Mesenchymal stem cell (in vitro differentiated cells and primary cell): ENCODE measurements at regions not wholly inside any gene's neighbourhood (a gene's known extent, or its start where the extent isn't known, plus 50 kb on each side); places are given as distances from the start of the nearest gene placed in this dataset.

Source experiments
- DNase-seq: peaks from one replicate; pipeline ENCODE4 v3.0.0-alpha.2; 2013
- H2AFZ ChIP-seq: one replicate; pipeline ENCODE4 v1.6.1; 2013; ENCODE audit warnings: low read depth, mild to moderate bottlenecking, control low read depth, inconsistent platforms, low read length, moderate library complexity
- H2AK5ac ChIP-seq: 2 replicates; pipeline ENCODE4 v1.6.1; 2013; ENCODE audit warnings: low read length, moderate library complexity, mild to moderate bottlenecking, inconsistent platforms; ENCODE audit not compliant: severe bottlenecking
- H2BK120ac ChIP-seq: one replicate; pipeline ENCODE4 v1.6.1; 2013; ENCODE audit warnings: low read depth, mild to moderate bottlenecking, inconsistent platforms, low read length, moderate library complexity
- H2BK12ac ChIP-seq, 2 experiments: one replicate each; pipeline ENCODE4 v1.6.1; 2013; ENCODE audit warnings: inconsistent platforms in 2 of 2, low read length in 2 of 2, mild to moderate bottlenecking in 2 of 2, moderate library complexity in 2 of 2, control low read depth in 1 of 2
- H2BK15ac ChIP-seq: one replicate; pipeline ENCODE4 v1.6.1; 2013; ENCODE audit warnings: mild to moderate bottlenecking, low read depth, inconsistent platforms; ENCODE audit not compliant: poor library complexity, severe bottlenecking
- H2BK5ac ChIP-seq: 2 replicates; pipeline ENCODE4 v1.6.1; 2013; ENCODE audit warnings: low read depth, mild to moderate bottlenecking, low read length, control low read depth, inconsistent platforms; ENCODE audit not compliant: poor library complexity, severe bottlenecking
- H3K14ac ChIP-seq, 2 experiments: one replicate each; pipeline ENCODE4 v1.6.1; 2013; ENCODE audit warnings: inconsistent platforms in 2 of 2, low read length in 2 of 2, control low read depth in 1 of 2, mild to moderate bottlenecking in 1 of 2, moderate library complexity in 1 of 2
- H3K18ac ChIP-seq, 2 experiments: one replicate each; pipeline ENCODE4 v1.6.1; 2013; ENCODE audit warnings: inconsistent platforms in 2 of 2, low read length in 2 of 2, control low read depth in 1 of 2, low read depth in 1 of 2, mild to moderate bottlenecking in 1 of 2
- H3K23ac ChIP-seq, 2 experiments: one replicate each; pipeline ENCODE4 v1.6.1; 2013; ENCODE audit warnings: inconsistent platforms in 2 of 2, low read length in 2 of 2, mild to moderate bottlenecking in 2 of 2, moderate library complexity in 2 of 2, control low read depth in 1 of 2
- H3K27ac ChIP-seq: 2 replicates; pipeline ENCODE4 v1.5.1; 2013; ENCODE audit warnings: mild to moderate bottlenecking, moderate library complexity, low read length, control low read depth, inconsistent platforms; ENCODE audit not compliant: poor library complexity, severe bottlenecking
- H3K27me3 ChIP-seq, 2 experiments: 2 replicates each; pipeline versions ENCODE4 v1.6.1 to v1.7.0; 2013; ENCODE audit warnings: low read length in 2 of 2, mild to moderate bottlenecking in 2 of 2, moderate library complexity in 2 of 2, control low read depth in 1 of 2, inconsistent platforms in 1 of 2; ENCODE audit not compliant: control insufficient read depth in 1 of 2, insufficient read depth in 1 of 2
- H3K36me3 ChIP-seq, 2 experiments: 2 replicates each; pipeline versions ENCODE4 v1.6.1 to v1.7.0; 2013; ENCODE audit warnings: low read length in 2 of 2, control low read depth in 1 of 2, inconsistent platforms in 1 of 2, low read depth in 1 of 2, mild to moderate bottlenecking in 1 of 2; ENCODE audit not compliant: insufficient read depth in 2 of 2, control insufficient read depth in 1 of 2
- H3K4ac ChIP-seq, 2 experiments: one replicate each; pipeline ENCODE4 v1.6.1; 2013; ENCODE audit warnings: inconsistent platforms in 2 of 2, low read length in 2 of 2, mild to moderate bottlenecking in 2 of 2, moderate library complexity in 2 of 2, control low read depth in 1 of 2, low read depth in 1 of 2
- H3K4me1 ChIP-seq: 2 replicates; pipeline ENCODE4 v1.6.1; 2013; ENCODE audit warnings: low read depth, low read length, control low read depth; ENCODE audit not compliant: control insufficient read depth, insufficient read depth
- H3K4me2 ChIP-seq: 2 replicates; pipeline ENCODE4 v1.6.1; 2013; ENCODE audit warnings: low read length, mild to moderate bottlenecking, inconsistent platforms; ENCODE audit not compliant: poor library complexity, severe bottlenecking
- H3K4me3 ChIP-seq, 2 experiments: 2 replicates each; pipeline versions ENCODE4 v1.5.1 to v1.7.0; 2013; ENCODE audit warnings: low read length in 2 of 2, mild to moderate bottlenecking in 2 of 2, control low read depth in 1 of 2, low read depth in 1 of 2; ENCODE audit not compliant: insufficient read depth in 1 of 2
- H3K79me1 ChIP-seq: replicated peaks from 2 replicates; pipeline ENCODE4 v1.6.1; 2013; ENCODE audit warnings: mild to moderate bottlenecking, control low read depth, low read length, inconsistent platforms; ENCODE audit not compliant: poor library complexity, severe bottlenecking
- H3K9ac ChIP-seq: 2 replicates; pipeline ENCODE4 v1.7.0; 2013; ENCODE audit warnings: mild to moderate bottlenecking, low read length, moderate library complexity
- H3K9me3 ChIP-seq: 2 replicates; pipeline ENCODE4 v1.7.0; 2013; ENCODE audit warnings: mild to moderate bottlenecking, low read length; ENCODE audit not compliant: control insufficient read depth
- H4K8ac ChIP-seq: one replicate; pipeline ENCODE4 v1.6.1; 2013; ENCODE audit warnings: inconsistent platforms, mild to moderate bottlenecking, low read length, moderate library complexity
- H4K91ac ChIP-seq: one replicate; pipeline ENCODE4 v1.6.1; 2013; ENCODE audit warnings: mild to moderate bottlenecking, low read length, inconsistent platforms
- WGBS: methylation state at CpG from one replicate; pipeline ENCODE4 v1.1.7; 2013; ENCODE audit warnings: mixed read lengths; 5-methylcytosine and 5-hydroxymethylcytosine counted together

- no peak overlapping the region for H4K91ac ChIP-seq
Measured at GRCh38 chr7:33760834-33761233, 144.5 kb upstream of the BMPER start.

GRCh38 chr7:33761449-33762080, 143.8 kb upstream of the BMPER start:
- Histone ChIP-seq H3K14ac (no peak overlapping the region), H3K18ac (peak overlapping the region; percentile 67 to 71), H2AK5ac (no peak overlapping the region), H3K36me3 (no peaks in the 10 kb centered on the region), H3K23ac (no peak overlapping the region), H2AFZ (no peak overlapping the region), H4K91ac (no peak overlapping the region), H2BK12ac (peak overlapping the region in 1 of 2 experiments; percentile 4), H3K4me3 (no peak overlapping the region), H2BK120ac (no peak overlapping the region), H2BK5ac (no peak overlapping the region), H4K8ac (no peak overlapping the region), H2BK15ac (no peak overlapping the region), H3K79me1 (no peaks in the 10 kb centered on the region), H3K4me1 (no peaks in the 10 kb centered on the region), H3K27ac (no peak overlapping the region), H3K27me3 (no peaks in the 10 kb centered on the region), H3K9me3 (no peaks in the 10 kb centered on the region), H3K4me2 (no peak overlapping the region), H3K4ac (no peak overlapping the region), H3K9ac (peak overlapping the region; percentile 35)
- peak; percentile 79 for DNase-seq
- WGBS: 38% methylated on average over 7 of the region's 7 CpGs

More at GRCh38 chr7:33760834-33761233, 144.5 kb upstream of the BMPER start:
- H3K23ac ChIP-seq: no peak overlapping the region
- no peaks in the 10 kb centered on the region for H3K36me3 ChIP-seq
- H2BK15ac ChIP-seq: no peak overlapping the region
- H3K4me2 ChIP-seq: no peak overlapping the region
- H3K27me3 ChIP-seq: no peaks in the 10 kb centered on the region
- H3K4me3 ChIP-seq: no peak overlapping the region
- H2BK120ac ChIP-seq: no peak overlapping the region
- H3K14ac ChIP-seq: no peak overlapping the region
- H3K9ac ChIP-seq: peak overlapping the region; percentile 35
- H4K8ac ChIP-seq: no peak overlapping the region
- no peak overlapping the region for H3K18ac ChIP-seq
- H2AK5ac ChIP-seq: no peak overlapping the region
- WGBS: 59% methylated on average over 2 of the region's 3 CpGs
- H2AFZ ChIP-seq: no peak overlapping the region
- H2BK12ac ChIP-seq: peak overlapping the region in 1 of 2 experiments; percentile 10
- no peaks in the 10 kb centered on the region for H3K79me1 ChIP-seq
- H3K4me1 ChIP-seq: no peaks in the 10 kb centered on the region
- H2BK5ac ChIP-seq: no peak overlapping the region
- H3K27ac ChIP-seq: no peak overlapping the region
- H3K9me3 ChIP-seq: no peaks in the 10 kb centered on the region
- no peak for DNase-seq
- H3K4ac ChIP-seq: no peak overlapping the region

GRCh38 chr7:33762151-33762910, 143.0 kb upstream of the BMPER start:
- Histone ChIP-seq H4K8ac (no peak overlapping the region), H3K4ac (no peak overlapping the region), H2BK12ac (no peak overlapping the region), H3K27ac (no peak overlapping the region), H3K18ac (no peak overlapping the region), H3K79me1 (no peaks in the 10 kb centered on the region), H2BK5ac (no peak overlapping the region), H2AFZ (no peak overlapping the region), H3K27me3 (no peaks in the 10 kb centered on the region), H3K4me3 (no peak overlapping the region), H3K36me3 (no peaks in the 10 kb centered on the region), H3K9ac (no peak overlapping the region), H2BK15ac (no peak overlapping the region), H4K91ac (no peak overlapping the region), H3K4me2 (no peak overlapping the region), H3K4me1 (no peaks in the 10 kb centered on the region), H3K23ac (no peak overlapping the region), H3K9me3 (no peaks in the 10 kb centered on the region), H3K14ac (no peak overlapping the region), H2BK120ac (no peak overlapping the region), H2AK5ac (no peak overlapping the region)
- 93% methylated on average over 3 of the region's 6 CpGs for WGBS
- DNase-seq: no peak

GRCh38 chr7:33762911-33763306, 142.4 kb upstream of the BMPER start:
- H3K4me1 ChIP-seq: no peaks in the 10 kb centered on the region
- no peak overlapping the region for H2BK120ac ChIP-seq
- H2BK12ac ChIP-seq: no peak overlapping the region
- no peaks in the 10 kb centered on the region for H3K79me1 ChIP-seq
- no peak overlapping the region for H4K8ac ChIP-seq
- no peak overlapping the region for H3K4me2 ChIP-seq
- H3K9ac ChIP-seq: no peak overlapping the region
- no peak overlapping the region for H2BK5ac ChIP-seq
- WGBS: 91% methylated on average over 3 of the region's 3 CpGs
- H3K23ac ChIP-seq: no peak overlapping the region
- H3K18ac ChIP-seq: no peak overlapping the region
- no peak overlapping the region for H2AK5ac ChIP-seq
- H4K91ac ChIP-seq: no peak overlapping the region
- no peak overlapping the region for H3K14ac ChIP-seq
- H3K4ac ChIP-seq: no peak overlapping the region
- no peaks in the 10 kb centered on the region for H3K9me3 ChIP-seq
- no peaks in the 10 kb centered on the region for H3K36me3 ChIP-seq
- H3K27ac ChIP-seq: no peak overlapping the region
- H2AFZ ChIP-seq: no peak overlapping the region
- H3K4me3 ChIP-seq: no peak overlapping the region
- no peaks in the 10 kb centered on the region for H3K27me3 ChIP-seq
- DNase-seq: no peak
- no peak overlapping the region for H2BK15ac ChIP-seq
